Stimulated activated CD8-positive, alpha-beta memory T cell treated with anti-CD3 and anti-CD28 coated beads, Interleukin-15, amount 100 ng/mL, for 24 hours (primary cell): ENCODE measurements at regions not wholly inside any gene's neighbourhood (a gene's known extent, or its start where the extent isn't known, plus 50 kb on each side); places are given as distances from the start of the nearest gene placed in this dataset.

ENCODE experiments used
- DNase-seq: peaks from one replicate; pipeline ENCODE4 v3.0.0-alpha.2; 2020; ENCODE audit warnings: low read depth

DNA sequence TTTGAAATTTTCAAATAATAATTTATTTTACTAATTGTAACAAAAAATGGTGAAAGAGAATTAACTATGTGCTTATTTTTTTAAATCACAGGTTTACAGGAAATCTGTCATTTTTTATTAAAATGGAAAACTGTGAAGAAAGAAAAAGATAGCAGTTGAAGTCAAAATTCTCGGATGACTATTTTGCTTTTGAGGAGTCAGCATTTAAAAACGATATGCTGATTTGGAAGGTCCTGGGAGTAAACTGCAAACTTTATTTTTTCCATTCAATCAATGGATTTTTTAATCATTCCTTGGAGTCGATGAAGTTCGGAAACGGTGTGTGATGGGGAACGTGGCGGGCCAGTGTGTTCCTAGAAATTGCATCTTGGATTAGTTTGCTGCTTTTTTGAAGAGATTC lies 258.9 kb upstream of the NAV3 start:
- DNase-seq: no peak

DNA sequence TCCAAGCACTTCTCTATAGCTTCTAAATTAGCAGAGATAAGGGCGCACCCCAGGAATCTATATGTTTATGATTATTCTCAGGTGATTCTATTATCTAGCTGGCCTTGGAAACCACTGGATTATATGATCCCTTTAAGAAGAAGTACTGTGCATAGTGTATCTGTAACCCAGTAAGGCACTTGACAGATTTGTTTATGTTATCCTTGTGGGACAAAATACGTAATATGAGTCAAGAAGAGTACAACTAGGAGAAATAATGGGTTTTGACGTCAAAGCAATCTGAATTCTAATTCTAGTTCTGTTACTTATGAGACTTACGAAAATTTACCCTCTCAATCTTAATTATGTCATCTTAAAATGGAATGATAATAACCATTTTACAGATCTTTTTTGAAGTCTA lies 259.6 kb upstream of the NAV3 start:
- no peak for DNase-seq

DNA sequence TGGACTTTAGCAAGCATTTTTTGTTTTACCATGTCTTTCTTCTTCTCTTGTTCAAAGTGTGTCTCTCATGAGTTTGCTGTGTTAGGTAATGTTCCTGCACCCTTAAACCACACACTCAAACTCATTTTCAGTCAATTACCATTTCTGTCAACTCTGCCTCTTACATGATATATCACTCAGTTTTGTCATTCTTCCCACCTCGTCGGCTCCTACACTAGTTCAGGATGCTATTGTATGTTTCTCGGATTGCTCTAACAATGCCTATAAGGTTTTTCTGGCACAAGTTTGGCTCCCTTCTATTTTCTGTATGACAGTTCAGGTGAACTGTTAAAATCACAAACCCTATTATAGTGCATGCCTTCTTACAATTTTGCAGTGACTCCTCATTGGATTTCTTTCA lies 260.8 kb upstream of the NAV3 start:
- no peak for DNase-seq

DNA sequence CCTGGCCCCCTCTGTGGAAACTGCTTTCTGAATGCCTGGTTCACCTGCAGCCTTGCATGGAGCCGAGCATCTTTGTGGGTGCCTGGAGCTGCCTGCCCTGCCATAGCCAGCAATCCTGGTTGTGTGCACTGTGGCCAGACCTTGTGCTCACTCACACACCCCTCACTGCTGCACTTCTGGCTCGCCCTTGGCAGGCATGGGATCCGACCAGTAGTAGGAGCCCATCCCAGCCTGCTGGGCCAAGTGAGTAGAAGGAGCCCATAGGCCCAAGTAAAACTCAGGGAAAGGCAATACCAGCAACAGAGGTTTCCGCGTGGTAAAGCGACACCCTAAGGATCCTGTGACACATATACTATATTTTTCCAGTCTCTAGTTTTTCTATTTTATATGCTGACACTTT lies 270.0 kb upstream of the NAV3 start:
- no peak for DNase-seq

DNA sequence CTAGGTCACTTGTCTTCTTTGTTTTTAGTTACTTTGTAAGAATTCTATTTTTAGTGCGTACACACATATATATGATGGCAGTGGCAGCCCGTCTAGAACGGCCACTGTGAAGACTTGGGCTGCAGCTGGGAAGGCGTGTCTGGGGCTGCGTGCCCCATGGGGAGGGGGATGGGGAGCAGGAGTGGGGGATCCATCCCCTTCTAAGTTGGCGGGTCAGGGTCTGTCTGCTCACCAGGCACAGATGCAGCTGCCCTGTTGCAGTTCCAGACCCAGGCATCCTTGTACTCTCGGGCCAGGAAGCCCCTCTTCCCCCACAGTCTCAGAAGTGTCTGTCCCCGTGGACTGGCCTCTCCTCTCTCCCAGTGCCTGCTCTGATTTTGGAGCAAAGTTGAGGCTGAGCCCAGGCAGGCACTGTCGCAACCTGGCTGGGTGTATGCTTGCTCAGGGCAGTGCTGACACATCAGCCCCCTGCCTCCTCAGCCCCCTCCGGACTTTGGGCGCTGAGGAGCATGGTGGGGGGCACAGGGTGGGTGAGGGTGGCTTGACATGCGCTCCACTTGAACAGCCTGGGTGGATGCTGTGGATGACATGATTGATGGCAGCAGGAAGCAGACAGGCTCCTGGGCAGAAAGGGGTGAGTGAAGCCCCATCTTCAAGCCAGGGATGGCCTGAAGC lies 271.2 kb upstream of the NAV3 start:
- no peak for DNase-seq

DNA sequence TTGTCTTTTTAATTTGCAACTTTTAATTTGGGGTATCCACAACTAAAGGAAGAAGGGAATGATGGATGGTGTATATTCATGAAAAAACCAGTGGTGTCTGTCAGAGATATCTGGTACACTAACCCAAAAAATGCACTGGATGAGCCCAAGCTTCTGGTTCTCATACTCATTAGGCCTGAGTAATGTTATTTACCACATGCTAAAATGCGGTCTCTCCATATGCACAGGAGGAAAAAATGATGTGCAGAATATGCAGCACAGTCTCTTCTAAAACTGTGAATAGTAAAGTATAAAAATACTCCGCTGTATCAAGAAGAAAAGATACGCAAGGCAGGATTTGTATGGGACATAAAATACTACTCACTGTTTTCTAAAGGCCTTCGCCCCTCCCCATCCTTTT lies 275.6 kb upstream of the NAV3 start:
- DNase-seq: no peak

DNA sequence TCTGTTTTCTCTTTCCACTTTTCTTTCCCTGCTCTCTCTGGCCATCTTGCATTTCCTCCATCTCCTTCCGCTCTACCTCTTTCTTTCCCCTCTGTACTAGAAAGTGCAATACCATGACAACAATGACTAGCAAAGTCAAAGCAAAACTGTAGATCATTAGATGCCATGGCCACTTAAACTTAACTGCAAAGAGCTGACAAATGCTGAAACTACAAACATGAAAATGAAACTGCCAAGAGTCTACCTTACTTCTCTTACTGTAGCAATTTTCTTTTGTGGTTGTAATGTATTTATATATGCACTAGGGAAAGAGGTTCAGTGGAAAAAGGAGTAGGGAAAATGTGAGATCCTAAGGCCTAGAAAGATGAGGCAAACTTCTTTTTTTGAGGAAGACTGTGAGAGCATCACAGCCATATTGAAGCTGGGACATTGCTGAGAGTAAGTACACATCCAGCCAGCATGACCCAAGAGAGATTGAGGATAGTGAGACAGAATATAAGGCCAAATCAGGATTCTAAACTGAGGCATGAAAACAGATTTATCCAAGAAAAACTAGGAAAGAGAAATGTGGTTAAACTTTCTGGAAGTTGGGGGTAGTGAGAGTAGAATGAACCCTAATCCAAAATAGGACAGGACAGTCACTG lies 276.6 kb upstream of the NAV3 start:
- no peak for DNase-seq

DNA sequence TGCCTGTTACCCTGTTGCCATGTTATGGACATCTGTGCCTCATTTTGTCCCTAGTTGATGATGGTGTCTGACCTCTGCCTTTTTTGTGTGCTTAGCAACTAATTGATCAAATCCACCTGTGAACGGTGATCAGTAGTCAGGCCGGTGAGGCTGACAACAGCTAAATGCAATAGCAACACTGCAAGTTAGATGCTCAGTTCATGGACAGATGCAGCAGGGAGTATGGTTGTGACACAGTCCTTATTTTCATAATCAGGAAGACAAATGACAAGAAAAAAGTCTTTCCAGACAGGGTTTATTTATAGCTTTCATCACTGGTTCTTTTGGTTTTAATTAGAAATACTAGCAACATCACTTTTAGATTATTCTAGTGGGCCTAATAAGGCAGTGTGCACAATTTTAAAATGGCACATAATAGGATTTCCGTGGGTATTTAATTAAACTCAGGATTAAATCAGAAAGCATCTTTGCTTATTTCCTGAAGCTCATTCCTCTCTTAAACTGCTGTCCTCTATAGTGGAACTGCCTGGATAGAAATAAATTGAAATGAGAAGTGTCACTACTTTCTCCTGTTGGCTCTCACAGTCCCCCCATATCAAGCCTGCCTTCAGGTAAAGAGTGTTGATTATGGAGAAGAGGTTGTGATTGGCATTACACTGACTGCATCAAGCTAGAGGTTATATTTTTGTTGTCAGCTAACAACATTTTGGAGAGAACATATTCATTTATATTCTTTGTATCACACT lies 281.1 kb upstream of the NAV3 start:
- DNase-seq: no peak

DNA sequence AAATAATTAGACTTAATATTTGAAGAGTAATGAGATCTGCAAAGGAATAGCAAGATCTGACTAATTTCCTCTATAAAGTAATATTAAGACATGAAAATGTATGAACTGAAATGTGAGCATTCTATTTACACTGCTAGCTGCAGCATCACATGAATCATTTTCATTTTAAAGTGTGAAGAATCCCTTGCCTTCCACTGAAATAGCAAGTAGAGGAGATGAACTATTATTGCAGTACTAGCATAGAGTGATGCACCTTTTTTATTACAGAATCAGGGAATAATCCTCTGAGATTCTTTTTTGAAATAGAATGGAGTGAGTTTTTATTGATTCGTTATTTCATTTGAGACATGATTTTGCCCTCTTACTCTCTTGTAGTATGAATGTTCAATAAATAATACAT lies 281.9 kb upstream of the NAV3 start:
- DNase-seq: no peak

DNA sequence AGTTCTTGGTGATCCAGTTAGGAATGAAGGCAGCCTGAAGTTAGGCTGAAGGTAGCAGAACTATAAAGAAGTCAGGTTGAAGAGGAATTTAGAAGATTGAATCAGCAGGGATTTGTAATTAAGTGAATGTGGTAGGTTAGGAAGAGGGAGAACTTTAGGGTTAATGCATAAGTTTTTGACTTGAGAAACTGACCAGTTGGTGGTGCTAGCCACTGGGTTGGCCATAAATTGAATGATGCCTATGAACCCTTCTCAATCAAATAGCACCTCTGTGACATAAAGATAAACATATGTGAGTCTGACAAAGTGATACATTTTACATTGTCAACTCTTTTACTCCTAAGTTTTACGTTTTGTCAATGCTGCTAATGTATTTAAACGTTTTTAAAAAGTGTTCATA lies 290.6 kb upstream of the NAV3 start:
- no peak for DNase-seq

DNA sequence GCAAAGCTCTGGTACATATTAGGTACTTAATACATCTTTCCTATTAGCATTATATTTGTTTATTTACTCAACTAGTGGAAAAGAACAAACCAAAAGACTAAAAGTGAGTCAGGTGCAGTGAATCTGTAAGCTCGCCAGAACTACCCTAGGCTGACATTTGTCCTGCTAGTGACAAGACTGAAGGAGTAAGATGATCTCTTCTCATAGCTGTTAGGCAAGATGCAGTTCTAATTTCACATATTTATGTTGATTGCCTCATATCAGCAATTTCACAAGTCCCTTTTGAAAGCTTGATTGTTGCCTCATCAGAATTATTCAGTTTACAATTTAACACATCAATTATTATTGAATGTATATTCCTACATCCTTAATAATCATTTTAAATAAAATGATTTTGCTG lies 293.0 kb upstream of the NAV3 start:
- no peak for DNase-seq

DNA sequence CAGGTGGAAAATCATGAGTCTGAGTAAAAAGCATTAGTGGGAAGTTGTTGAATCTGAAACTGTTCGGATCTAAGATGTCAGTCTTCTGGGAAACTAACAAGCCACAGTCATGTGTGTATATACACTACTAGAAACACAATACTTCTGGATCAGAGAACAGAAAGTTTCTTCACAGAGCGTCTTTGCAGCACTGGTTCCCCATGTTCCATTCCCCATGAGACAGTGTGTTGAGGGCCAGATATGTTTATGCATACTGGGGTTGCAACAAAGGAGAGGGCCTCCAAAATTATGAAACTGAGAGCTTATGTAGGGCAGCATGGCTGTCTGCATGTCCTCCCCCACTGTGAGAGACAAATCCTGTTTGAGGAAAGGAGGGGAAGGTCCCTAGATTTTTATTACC lies 295.0 kb upstream of the NAV3 start:
- no peak for DNase-seq

DNA sequence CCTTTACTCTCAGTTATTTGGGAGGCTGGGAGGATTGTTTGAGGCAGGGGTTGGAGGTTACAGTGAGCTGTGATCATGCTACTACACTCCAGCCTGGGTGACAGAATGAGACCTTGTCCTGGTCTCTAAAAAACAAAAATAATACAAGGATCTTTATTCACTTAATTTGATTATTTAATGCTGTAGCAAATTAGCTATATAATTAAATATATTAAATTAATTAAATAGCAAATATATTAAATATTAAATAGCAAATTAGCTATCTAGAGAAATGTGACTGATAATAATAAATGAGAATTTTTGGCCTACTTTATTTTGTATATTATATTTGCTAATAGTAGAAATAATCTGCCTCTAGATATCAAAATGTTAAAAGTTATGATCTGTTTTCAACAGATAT lies 298.8 kb upstream of the NAV3 start:
- DNase-seq: no peak

DNA sequence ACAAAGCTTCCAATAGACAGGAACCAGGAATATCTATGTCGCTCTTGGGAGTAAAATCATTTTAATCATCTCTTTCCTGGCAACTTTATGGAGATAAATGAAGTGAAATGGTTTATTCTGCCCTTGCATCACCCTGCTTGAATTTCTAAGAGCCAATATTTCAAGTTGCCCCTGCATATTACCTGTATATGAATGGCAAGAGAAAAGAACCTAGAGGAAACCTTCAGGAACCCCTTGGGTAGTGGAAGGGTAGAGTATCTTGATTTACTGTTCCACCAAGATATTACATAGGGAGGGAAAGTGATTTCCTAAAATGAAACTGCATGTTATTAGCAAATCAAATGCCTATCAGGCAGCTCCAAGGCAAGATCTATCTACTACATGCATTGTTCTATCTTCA lies 308.4 kb upstream of the NAV3 start:
- no peak for DNase-seq

DNA sequence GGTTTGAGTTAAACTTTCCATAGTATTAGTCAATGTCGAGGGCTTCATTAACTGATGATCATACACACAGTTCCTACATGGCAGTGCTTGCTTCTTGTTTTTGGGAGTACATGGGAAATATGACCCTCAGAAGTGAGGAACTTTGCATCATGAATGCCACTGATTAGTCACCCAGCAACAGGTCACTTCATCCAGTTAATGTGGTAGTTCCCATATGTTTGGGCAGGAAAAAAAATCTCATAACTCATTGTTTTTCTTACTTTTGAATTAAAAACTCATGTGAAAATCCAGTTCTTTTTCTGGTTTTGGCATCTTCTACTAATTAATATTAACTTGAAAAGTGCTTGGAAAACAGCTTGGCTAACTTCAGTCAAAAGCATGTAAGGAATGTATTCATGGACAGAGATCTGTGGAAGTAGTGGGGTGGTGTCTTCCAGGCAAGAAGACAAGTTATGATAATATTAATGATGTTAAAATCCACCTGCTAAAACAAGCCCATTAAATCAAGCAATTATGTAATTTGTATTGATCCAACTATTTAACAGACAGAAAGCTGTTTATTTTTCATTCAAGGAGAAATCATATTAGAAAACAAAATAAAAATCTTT lies 309.1 kb upstream of the NAV3 start:
- DNase-seq: no peak

DNA sequence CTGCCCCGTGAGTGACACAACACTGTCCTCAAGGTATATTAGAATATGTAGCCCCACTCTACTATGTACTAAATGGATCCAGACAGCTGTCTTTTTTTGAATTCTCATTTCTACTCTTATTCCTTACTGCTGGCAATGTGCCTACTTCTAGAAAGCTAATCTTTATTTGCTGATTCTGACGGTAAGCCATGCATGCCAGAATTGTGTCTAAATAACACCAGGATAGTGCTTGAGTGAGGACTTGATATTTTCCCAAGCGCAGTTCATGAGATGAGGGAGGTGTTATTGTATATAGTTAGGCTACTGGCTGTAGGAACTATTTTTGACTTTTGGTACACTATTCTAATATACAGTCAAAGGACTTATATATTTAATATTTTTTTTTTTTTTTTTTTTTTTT lies 316.2 kb upstream of the NAV3 start:
- DNase-seq: no peak

DNA sequence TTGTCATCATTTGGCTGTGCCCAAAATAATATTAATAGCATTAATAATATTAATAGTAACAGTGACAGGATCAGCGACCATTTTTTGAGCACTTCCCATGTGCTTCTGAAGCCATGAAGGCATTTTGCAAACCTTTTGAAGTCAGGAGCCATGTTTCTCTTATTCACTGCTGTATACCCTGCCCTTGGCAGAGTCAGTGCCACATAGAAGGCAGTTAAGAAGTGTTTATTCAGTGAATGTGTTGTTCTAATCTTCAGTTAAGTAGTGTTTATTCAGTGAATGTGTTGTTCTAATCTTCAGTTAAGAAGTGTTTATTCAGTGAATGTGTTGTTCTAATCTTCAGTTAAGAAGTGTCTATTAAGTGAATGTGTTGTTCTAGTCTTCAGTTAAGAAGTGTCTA lies 319.7 kb upstream of the NAV3 start:
- DNase-seq: no peak

DNA sequence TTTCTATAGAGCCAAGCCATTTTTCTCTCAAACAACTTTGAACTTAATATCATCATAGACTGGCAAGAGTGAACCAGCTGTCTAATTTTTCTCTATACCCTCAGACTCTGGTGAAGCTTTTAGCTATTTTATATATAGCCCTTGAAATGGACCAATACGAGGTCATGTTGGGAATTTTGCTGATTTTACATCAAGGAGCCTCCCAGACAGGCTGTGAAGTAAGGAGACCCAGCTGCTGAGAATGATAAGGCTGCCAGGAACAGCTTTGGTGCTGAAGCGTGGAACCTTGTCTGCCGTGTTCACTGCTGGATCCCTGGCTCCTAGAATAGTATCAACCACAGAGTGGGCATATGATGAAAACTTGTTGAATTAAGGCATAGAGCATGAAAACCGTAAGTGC lies 326.2 kb upstream of the NAV3 start:
- DNase-seq: no peak

DNA sequence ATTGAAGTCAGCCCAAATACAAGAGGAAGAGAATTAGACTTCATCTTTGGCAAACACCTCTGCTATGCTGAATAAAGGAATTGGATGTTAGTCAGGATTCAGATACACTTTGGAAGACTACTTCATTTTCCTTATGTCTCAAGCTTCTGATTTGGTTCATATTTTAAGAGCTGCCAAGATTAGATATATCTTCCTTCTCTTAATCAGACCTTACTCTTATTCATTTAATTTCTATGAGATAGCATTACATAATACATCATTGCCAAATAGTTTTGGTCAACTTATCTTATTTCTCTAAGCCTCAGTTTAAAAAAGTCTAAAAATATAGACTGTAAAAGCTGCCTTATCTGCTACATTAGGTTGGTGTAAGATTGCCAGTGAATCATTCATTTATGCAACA lies 330.6 kb upstream of the NAV3 start:
- DNase-seq: no peak

DNA sequence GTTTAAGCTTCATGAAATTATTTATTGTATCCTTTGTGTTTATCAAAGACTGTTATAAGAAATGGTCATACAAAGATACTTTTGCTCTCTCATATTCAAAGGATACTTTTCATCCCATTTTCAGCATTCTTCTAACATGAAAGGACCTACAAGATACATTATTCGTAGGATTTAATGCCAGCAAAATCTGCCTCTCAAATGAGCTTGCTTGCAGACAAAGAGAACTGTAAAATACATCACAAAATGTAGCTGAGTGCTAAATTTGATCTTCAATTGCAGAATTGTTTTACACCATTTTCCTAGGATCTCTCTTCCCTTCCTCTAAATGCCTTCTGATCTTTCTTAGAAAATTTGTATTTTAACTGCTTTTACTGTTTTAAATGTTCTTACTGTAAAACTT lies 333.0 kb upstream of the NAV3 start:
- no peak for DNase-seq

DNA sequence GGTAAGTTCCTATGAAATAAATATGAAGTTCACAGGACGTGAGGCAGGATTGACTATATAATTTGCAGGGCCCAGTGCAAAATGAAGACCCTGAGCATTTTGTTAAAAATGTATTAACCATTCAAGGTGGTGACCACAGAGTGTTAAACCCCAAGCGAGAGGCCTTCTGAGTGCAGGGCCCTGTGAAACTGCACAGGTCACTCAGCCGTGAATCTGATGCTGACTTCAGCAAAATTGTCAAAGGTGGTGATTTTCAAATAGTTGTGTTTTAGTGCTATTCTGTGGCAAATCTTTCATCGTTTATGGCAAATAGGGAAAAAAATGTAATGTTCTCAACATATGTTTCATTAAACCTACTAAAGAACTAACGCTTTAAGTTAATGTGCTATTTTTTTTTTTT lies 334.0 kb upstream of the NAV3 start:
- no peak for DNase-seq

DNA sequence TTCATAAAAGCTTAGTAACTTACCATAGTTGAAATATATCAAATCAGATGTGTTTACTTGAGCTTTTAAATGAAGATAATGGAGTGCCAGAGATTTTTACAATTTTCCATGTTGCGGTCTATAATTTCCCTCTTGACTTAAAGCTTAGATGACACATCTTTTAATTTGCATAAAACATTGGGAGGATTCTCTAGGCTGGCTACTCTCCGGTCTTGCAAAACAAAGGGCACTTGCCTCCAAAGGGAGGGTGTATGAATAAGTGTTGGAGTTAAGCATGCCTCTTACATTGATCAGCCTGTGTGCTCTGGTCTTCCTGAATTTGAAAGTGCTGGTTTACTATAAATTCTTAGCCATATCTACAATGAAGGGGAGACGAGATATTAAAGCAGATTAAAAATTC lies 336.4 kb upstream of the NAV3 start:
- DNase-seq: no peak
